GM18505 (cell line): ENCODE measurements at regions not wholly inside any gene's neighbourhood (a gene's known extent, or its start where the extent isn't known, plus 50 kb on each side); places are given as distances from the start of the nearest gene placed in this dataset.

ENCODE experiments used
- ATAC-seq: cut with Tn5 transposase; IDR thresholded peaks from one replicate; pipeline ENCODE4 v1.9.1; 2021; ENCODE audit not compliant: unreplicated experiment
- POLR2A ChIP-seq: IDR thresholded peaks from 4 replicates; pipeline ENCODE4 v1.6.1; 2011; ENCODE audit warnings: borderline replicate concordance; ENCODE audit not compliant: insufficient read depth, insufficient read length; ENCODE audit errors: extremely low read depth

DNA sequence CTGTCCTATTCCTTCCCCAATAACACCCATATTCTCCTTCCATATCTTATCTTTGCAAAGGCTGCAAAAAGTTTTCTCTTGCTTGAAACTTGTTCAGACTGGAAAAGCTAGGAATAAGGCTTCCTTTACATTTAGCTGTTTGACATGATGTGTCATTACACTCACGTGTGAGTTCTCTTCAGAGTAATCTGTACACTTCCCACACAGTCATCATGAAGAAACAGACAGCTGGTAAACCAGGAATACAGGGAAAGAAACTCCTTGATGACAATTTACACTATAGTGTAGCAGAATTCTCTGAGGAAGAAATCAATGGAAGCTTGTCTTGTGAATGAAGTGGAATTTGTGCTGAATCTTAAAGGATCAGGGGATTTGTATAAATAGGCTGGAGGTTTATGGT lies 628.6 kb upstream of the CDH2 start:
- no peak for TF ChIP-seq POLR2A
- ATAC-seq, result no peak

DNA sequence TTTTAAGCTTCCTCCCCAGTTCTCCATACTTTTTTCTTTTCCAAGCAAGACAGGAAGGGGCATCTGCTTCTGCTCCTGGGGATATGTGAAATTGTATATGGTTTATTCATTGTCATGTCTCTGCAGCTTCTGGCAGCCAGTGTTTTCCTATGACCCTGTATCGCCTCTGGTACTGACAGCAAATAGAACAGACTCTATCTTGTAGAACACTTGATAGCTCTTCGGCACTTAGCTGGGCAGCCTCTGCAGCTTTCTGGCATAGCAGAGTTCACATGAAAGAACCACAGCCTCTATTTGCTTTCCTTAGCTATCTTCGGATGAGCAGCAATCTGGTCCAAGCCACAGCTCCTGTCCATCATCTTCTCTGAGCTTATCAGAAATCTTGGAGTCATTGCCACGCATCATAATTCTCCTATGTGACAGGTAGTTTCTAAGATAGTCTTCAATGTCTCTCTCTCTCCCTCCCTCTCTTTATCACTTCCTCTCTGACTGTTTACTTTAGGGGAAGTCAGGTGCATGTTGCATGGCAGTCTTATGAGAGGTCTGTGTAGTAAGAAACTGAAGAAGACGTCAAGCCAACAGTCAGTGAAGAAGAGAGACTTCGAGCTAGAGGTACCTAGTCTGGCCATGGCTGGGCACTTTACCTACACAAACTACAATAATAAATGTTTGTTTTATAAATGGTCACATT lies 627.7 kb upstream of the CDH2 start:
- no peak for ATAC-seq
- no peak for TF ChIP-seq POLR2A

DNA sequence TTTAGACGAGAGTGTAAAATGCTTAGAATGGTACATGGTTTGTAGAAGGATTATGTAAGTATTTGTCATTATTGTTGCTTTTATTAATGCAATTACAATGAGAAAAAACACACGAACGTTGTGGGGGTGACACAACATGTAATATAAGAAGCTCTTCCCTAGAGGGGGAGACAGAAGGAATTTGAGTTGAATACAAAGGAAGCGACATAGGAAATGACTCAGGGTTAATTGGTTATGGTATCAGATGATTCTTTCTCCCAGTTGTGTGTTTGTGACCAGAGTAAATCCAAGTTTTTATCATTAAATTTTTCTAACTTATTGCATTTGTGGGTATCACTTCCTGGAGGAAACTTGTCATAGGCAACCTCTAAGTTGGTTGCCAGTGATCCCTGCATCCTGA lies 625.6 kb upstream of the CDH2 start:
- no peak for ATAC-seq
- no peak for TF ChIP-seq POLR2A

DNA sequence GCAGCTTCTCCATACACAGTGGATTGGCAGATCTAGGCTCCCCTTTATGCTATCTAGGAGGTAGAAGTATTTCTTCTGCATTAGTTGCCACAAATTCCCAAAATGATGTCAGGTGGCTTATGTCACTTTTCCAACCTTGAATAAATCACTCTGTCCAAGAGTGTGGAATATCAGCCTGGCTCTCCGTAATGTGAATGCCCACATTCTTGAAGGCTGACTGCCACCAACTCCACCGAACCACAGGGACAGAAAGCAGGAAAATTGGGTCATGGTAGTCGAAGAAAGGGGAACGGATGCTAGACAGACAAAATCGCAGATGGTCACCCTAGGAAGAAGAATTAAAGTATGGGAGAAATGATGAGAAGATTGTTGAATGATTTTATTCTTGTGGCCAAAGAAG lies 624.9 kb upstream of the CDH2 start:
- no peak for TF ChIP-seq POLR2A
- no peak for ATAC-seq

DNA sequence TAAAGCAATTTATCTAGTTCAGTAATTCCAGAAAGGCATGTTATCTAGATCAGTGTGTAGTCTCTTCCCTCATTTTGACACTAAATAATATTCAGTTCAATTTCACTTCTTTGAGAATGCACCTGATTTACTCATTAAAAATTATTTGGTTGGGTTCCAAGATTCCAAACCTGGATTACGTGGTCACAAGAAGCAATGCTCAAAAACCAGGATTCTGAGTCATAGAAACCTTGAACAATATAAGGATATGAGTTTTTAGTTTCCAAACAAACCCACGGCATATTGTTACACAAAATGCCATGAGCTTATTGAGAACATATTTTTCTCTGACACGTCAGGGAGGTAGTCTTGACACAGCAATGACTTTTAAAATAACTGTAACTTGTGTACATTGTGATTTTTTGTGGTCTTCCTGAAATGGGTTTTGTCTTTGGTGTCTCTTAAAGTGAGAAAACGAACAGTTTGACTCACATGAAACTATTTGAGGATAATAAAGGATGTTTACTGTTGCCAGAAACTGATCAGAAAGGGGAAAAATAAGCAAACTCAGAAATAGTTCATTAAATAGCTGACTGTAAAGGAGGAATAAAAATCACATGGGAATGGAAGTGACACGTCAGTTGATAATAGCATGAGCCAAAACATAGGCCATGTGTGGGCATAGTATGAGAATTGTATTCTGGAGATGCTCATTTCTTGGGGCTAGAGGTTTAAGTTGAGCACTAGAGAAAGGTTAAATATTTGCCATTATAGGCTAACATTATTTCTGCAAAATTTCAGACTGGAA lies 617.7 kb upstream of the CDH2 start:
- no peak for ATAC-seq
- no peak for TF ChIP-seq POLR2A

DNA sequence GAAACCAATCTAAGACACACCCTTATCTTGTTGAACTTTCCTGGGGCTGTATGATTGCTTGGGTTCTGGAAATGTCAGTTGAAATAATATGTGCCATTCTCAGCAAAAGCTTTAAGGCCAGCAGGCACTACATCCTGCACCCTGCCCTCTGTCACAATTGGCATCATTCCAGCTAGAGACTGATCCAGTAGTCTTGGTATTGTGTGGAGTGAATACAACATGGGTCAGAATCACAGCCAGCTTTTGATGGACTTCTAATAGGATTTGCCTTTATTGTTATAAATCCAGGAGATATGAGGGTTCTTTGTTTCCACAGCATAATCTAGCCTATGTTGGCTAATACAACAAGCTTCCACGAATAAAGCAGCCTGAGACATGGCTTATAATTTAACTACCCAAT lies 617.0 kb upstream of the CDH2 start:
- no peak for ATAC-seq
- TF ChIP-seq POLR2A, result no peak

DNA sequence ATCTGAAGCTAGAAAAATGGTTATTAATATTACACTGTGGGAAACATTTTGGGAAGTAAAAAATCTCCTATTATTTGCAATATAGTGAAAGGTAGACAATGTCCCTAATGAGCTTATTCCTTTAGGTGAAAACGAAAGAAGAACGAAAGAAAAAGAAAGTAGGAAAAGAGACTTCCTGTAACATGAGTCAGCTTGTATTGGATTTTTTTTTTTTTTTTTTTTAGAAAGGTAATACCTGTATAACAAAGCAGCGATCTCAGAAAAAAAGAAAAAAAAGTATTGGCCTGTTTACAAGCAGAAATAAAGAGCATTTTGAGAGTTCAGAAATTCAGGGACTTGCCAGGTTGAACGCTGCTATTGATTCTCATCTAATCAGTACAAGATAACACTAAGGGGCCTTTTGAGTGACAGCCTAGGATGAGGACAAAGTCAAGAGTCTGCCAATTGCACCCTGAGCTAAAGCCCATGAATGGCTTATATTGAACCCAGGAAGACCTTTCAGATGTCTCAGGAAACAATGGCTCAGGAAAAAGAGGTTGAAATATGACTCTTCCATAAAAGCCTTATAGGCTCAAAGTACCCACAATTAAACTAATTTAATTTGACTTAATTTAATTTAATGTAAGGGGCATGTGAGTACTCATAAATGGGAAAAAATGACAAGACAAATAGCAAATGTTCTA lies 615.6 kb upstream of the CDH2 start:
- no peak for ATAC-seq
- no peak for TF ChIP-seq POLR2A

DNA sequence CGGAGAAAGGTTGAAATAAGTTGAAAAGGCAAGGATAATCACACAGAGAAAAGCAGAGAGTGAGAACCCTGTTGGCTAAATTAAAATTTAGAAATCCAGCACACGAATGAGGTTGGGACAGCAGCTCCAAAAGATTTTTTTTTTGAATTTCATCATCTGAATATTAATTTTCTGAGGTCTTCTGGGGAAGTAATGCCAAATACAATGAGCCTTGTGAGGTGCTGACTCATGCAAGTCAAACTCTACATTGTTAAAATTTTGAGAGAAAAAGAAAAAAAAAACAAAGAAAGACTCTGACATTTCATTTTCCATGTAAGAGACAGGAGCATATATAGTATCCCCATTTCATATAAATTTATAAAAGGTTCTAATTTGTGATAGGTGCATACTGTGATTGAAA lies 614.2 kb upstream of the CDH2 start:
- no peak for TF ChIP-seq POLR2A
- ATAC-seq, result no peak

DNA sequence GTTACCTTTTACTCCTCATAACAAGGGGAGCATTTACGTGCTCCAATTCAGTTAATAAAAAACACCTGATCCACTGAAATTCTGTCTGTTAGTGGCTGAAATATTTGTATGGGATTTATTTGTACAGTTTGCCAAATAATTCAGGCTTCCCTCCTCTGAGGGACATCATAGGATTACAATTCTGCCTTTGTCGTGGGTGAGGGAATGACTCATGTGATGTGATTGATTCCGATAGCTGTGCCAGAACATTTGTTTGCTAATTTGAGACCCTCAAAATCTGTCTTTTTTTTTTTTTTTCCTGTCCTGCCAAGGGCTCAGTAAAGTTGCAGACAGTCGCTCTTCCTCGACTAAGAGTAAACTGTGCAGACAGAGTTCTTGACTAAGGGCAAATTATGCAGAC lies 612.6 kb upstream of the CDH2 start:
- no peak for TF ChIP-seq POLR2A
- ATAC-seq, result no peak

DNA sequence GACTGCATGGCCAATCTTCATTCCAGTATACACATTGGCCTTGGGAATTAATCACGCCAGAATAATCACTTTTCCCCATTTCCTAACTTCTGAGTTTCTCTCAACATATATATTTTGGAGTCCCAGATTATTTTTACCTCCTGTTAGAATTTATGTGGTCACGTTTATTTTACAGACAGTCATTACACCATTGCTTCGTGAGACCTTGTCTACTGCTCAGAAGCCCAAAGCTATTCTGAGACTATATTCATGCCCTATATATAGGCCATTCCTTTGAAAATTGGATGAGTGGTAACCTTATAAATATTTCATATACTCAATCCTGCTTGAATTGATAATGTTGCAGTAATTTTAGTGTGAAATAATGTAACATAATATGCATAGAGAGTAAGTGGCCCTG lies 610.0 kb upstream of the CDH2 start:
- no peak for TF ChIP-seq POLR2A
- no peak for ATAC-seq

DNA sequence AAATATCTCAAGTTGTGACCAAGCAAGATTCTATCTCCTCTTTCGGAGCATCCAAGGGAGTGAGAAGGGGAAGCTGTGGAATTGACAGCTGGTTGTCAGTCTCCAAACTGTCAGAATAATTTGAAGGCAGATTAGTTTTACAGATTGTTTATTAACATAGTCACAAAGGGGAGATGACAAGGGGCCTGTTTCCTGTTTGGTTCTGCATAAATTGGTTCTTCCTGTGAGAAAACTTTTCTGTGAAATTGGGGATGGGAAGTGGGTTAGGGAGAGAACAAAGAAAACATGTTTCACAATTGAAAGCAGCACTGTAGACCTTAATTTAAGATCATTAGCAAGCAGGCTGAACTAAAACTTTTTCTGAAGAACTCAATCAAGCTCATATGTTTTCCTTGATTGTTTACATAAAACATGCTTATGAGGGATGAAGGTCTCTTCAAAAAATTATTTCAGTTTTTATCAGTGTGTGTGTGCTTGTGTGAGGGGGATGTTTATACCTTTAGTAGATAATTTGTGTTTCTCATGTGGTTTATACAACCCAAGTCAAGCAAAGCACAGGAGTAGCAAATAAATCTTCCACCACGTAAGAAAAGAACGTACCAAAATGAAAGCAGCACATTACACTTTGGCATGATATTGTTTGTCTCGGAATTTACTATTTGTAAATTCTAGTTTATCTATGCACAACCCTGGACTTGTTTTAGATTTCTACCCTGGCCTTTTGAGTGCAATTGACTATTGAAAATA lies 604.9 kb upstream of the CDH2 start:
- TF ChIP-seq POLR2A, result no peak
- ATAC-seq, result no peak

DNA sequence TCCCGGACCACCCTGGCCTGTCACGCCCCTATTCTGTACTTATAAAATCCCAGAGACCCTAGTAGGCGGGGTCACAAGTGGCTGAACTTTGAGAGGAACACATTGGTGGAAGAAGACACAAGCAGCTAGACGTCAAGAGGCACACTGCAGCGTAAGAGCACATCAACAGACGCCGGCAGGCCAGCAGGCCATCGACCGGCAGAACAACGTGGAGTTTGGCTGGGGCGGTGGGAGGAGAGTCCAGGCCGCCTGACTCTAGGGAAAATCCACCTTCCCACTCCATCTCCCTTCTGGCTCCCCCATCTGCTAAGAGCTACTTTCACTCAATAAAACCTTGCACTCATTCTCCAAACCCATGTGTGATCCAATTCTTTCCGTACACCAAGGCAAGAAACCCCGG lies 601.8 kb upstream of the CDH2 start:
- ATAC-seq, result no peak
- no peak for TF ChIP-seq POLR2A

DNA sequence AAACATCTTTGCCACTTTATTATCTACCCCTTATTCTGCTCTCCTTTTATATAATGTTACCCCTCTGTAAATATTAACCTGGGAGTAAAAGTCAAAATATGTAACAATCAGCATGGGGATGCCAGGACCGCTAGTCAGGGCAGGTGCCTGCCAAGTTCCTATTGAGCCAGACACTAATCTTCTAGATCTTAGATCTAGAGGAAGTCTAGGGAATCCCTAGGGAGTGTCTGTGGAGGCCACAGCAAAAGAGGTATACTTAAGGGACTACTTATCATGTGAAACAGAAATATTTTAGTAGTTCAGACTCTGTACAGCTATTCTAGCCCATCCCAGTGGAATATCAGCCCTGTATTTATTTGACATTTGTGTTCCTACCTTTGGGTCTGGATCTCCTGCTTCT lies 600.8 kb upstream of the CDH2 start:
- no peak for ATAC-seq
- no peak for TF ChIP-seq POLR2A
